Endothelial cell of umbilical vein (primary cell): ENCODE measurements at regions not wholly inside any gene's neighbourhood (a gene's known extent, or its start where the extent isn't known, plus 50 kb on each side); places are given as distances from the start of the nearest gene placed in this dataset.

Source experiments
- JUN ChIP-seq: IDR thresholded peaks from 2 replicates; pipeline ENCODE4 v1.6.1; 2011; ENCODE audit warnings: borderline replicate concordance, low read depth; ENCODE audit not compliant: insufficient read length, insufficient read depth
- MAX ChIP-seq: IDR thresholded peaks from 2 replicates; pipeline ENCODE4 v1.6.1; 2011; ENCODE audit not compliant: insufficient read depth, insufficient read length
- MYC ChIP-seq: IDR thresholded peaks from one replicate; pipeline ENCODE4 v1.6.1; 2011; ENCODE audit warnings: mild to moderate bottlenecking, low read depth, low read length
- POLR2A ChIP-seq: IDR thresholded peaks from 2 replicates; pipeline ENCODE4 v1.6.1; 2012; ENCODE audit warnings: low read depth, mild to moderate bottlenecking, control low read depth, low read length
- POLR2AphosphoS5 ChIP-seq: IDR thresholded peaks from 2 replicates; pipeline ENCODE4 v1.6.1; 2012; ENCODE audit warnings: low read depth, mild to moderate bottlenecking, control low read depth, low read length, moderate library complexity; ENCODE audit not compliant: insufficient read depth
- TF ChIP-seq, protein P1 (sequence below), 2 donors: IDR thresholded peaks; 1 replicate in 1 of 2; 2 replicates in 1 of 2; pipeline ENCODE4 v1.5.1; 2011; ENCODE audit warnings: low read length in 2 of 2, mild to moderate bottlenecking in 2 of 2, moderate library complexity in 2 of 2, control low read depth in 1 of 2, inconsistent platforms in 1 of 2, low read depth in 1 of 2; ENCODE audit not compliant: insufficient read depth in 1 of 2; ENCODE audit errors: extremely low read depth in 1 of 2

DNA sequence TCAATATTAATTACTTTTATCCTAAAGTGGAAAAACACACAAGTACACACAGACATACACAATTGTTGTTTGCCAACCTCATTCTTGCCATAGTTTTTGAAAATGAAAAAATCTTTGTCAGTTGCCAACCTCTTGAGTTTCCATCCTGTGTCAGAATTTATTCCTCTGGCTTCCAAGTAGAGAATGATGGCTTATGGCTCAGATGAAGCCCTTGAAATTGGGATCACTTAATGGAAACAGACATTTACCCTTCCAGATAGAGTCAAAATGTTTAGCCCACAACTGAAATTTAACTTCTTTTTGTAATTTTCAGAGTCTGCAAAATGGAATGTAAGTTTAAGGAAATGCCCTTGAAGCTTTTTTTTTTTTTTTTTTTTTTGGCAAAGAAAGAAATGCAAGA lies 321.6 kb upstream of the TNP1 start:
- TF ChIP-seq, protein P1, sequence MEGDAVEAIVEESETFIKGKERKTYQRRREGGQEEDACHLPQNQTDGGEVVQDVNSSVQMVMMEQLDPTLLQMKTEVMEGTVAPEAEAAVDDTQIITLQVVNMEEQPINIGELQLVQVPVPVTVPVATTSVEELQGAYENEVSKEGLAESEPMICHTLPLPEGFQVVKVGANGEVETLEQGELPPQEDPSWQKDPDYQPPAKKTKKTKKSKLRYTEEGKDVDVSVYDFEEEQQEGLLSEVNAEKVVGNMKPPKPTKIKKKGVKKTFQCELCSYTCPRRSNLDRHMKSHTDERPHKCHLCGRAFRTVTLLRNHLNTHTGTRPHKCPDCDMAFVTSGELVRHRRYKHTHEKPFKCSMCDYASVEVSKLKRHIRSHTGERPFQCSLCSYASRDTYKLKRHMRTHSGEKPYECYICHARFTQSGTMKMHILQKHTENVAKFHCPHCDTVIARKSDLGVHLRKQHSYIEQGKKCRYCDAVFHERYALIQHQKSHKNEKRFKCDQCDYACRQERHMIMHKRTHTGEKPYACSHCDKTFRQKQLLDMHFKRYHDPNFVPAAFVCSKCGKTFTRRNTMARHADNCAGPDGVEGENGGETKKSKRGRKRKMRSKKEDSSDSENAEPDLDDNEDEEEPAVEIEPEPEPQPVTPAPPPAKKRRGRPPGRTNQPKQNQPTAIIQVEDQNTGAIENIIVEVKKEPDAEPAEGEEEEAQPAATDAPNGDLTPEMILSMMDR (IDR thresholded peaks at IDR 0.05; ENCODE audit: extremely low read depth in 1 of 2, insufficient read depth in 1 of 2, low read depth in 1 of 2, low read length in 2 of 2) = no peak
- TF ChIP-seq JUN (no peak), POLR2AphosphoS5 (no peak), POLR2A (no peak), MYC (no peak), MAX (no peak)
